Right lobe of liver (tissue), 4 donors: ENCODE measurements at regions not wholly inside any gene's neighbourhood (a gene's known extent, or its start where the extent isn't known, plus 50 kb on each side); places are given as distances from the start of the nearest gene placed in this dataset.

ENCODE experiments used
- CTCF ChIP-seq, 4 donors: fragments of 200-600 bp in 3 of 4; fragments of 450-650 bp in 1 of 4; IDR thresholded peaks; one replicate each; pipeline versions ENCODE4 v1.5.1 to v1.8.0; 2016 to 2022; ENCODE audit warnings: antibody characterized with exemption in 4 of 4, mild to moderate bottlenecking in 2 of 4
- POLR2A ChIP-seq: fragments of 450-650 bp; IDR thresholded peaks from one replicate; pipeline ENCODE4 v1.6.1; 2017; ENCODE audit warnings: antibody characterized with exemption, mild to moderate bottlenecking
- donor health status: DM: no; HTN: no; CAD: no.
- donor health status: DM: no; HTN: no; CAD: no.
- donor health status: DM: no; HTN: yes; CAD: no.

GRCh38 chr2:118222273-118222594, 134.0 kb downstream of the INSIG2 start:
- TF ChIP-seq CTCF (IDR thresholded peaks at IDR 0.05) (no peak), POLR2A (no peak)
